Ishikawa (cell line): ENCODE measurements at regions not wholly inside any gene's neighbourhood (a gene's known extent, or its start where the extent isn't known, plus 50 kb on each side); places are given as distances from the start of the nearest gene placed in this dataset.

ENCODE experiments used
- CREB1 ChIP-seq: IDR thresholded peaks from 2 replicates; pipeline ENCODE4 v1.6.1; 2012; ENCODE audit warnings: low read depth
- EP300 ChIP-seq: IDR thresholded peaks from 2 replicates; pipeline ENCODE4 v1.6.1; 2012; ENCODE audit warnings: borderline replicate concordance
- REST ChIP-seq: IDR thresholded peaks from 2 replicates; pipeline ENCODE4 v1.6.1; 2012; ENCODE audit warnings: low read depth, mild to moderate bottlenecking
- TAF1 ChIP-seq: IDR thresholded peaks from 2 replicates; pipeline ENCODE4 v1.6.1; 2012; ENCODE audit warnings: low read depth, mild to moderate bottlenecking

- TF ChIP-seq REST = no peak
- no peak for TF ChIP-seq EP300
- TF ChIP-seq CREB1 = no peak
- no peak for TF ChIP-seq TAF1
These were observed 425.3 kb upstream of the CLINT1 start for GRCh38 chr5:158284242-158284641.
